Body of pancreas (tissue), 4 donors: ENCODE measurements at regions not wholly inside any gene's neighbourhood (a gene's known extent, or its start where the extent isn't known, plus 50 kb on each side); places are given as distances from the start of the nearest gene placed in this dataset.

ENCODE experiments used
- CTCF ChIP-seq, 7 experiments: fragments of 450-650 bp in 4 of 7; fragments of 200-600 bp in 3 of 7; sonication (generic) in 3 of 7; IDR thresholded peaks; one replicate each; pipeline ENCODE4 v1.5.1; 2016 to 2019; ENCODE audit warnings: antibody characterized with exemption in 7 of 7
- POLR2A ChIP-seq, 3 donors: fragments of 450-650 bp; IDR thresholded peaks; one replicate each; pipeline ENCODE4 v1.6.1; 2016; ENCODE audit warnings: antibody characterized with exemption in 3 of 3, mild to moderate bottlenecking in 2 of 3

- TF ChIP-seq POLR2A (IDR thresholded peaks at IDR 0.05) (peak in 2 of 3 donors; percentile 18 to 47), CTCF (IDR thresholded peaks at IDR 0.05) (no peak)
Observed at GRCh38 chr14:23883684-23884540, 69.7 kb upstream of the DHRS4 start.
